ENCODE measurements at regions not wholly inside any gene's neighbourhood (a gene's known extent, or its start where the extent isn't known, plus 50 kb on each side); places are given as distances from the start of the nearest gene placed in this dataset.

DNA sequence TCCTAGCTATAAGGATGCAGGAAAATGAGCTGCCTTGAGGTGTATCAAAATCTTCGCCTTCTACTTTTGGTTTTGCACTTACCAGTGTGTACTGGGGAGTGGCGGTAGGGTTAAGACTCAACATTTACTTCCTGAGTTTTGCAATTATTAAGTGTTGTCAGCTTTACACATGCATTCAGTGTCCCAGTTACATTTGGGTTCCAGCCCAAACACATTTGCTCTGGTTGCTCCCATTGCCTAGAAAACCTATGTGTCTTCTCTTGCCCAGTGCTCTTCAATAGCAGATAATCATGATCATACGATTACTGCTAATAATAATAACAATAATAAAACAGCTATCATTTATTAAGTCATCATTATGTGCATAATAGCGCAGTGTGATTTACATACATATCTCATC, 241.5 kb upstream of the PAPPA start:
- TF ChIP-seq, protein P1, sequence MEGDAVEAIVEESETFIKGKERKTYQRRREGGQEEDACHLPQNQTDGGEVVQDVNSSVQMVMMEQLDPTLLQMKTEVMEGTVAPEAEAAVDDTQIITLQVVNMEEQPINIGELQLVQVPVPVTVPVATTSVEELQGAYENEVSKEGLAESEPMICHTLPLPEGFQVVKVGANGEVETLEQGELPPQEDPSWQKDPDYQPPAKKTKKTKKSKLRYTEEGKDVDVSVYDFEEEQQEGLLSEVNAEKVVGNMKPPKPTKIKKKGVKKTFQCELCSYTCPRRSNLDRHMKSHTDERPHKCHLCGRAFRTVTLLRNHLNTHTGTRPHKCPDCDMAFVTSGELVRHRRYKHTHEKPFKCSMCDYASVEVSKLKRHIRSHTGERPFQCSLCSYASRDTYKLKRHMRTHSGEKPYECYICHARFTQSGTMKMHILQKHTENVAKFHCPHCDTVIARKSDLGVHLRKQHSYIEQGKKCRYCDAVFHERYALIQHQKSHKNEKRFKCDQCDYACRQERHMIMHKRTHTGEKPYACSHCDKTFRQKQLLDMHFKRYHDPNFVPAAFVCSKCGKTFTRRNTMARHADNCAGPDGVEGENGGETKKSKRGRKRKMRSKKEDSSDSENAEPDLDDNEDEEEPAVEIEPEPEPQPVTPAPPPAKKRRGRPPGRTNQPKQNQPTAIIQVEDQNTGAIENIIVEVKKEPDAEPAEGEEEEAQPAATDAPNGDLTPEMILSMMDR (optimal IDR thresholded peaks at IDR 0.05 in 1 of 3, IDR thresholded peaks at IDR 0.05 in 1 of 3, conservative IDR thresholded peaks at IDR 0.05 in 1 of 3; ENCODE audit: extremely low read depth in 1 of 3, insufficient read depth in 2 of 3, low read length in 3 of 3): no peak
- no peak for TF ChIP-seq EZH2 (IDR thresholded peaks at IDR 0.05; ENCODE audit: low read length)
- Histone ChIP-seq H3K4me3 (ENCODE audit: control insufficient read depth in 2 of 3, extremely low read depth in 1 of 3, insufficient read depth in 2 of 3, low read depth in 1 of 3, low read length in 3 of 3) (no peak overlapping the region), H3K9me3 (ENCODE audit: control insufficient read depth, low read depth, low read length) (no peaks in the 10 kb centered on the region), H3K4me2 (ENCODE audit: control insufficient read depth, extremely low read depth, insufficient read depth, low read depth, low read length) (no peak overlapping the region), H3K27ac (ENCODE audit: control insufficient read depth, insufficient read depth, low read length) (no peak overlapping the region), H3K36me3 (ENCODE audit: control insufficient read depth in 2 of 2, extremely low read depth in 1 of 2, insufficient read depth in 2 of 2, low read length in 2 of 2) (no peaks in the 10 kb centered on the region), H2AFZ (ENCODE audit: control insufficient read depth, low read length) (no peak overlapping the region), H4K20me1 (ENCODE audit: control insufficient read depth, extremely low read depth, insufficient read depth, low read length) (no peaks in the 10 kb centered on the region), H3K9ac (ENCODE audit: control insufficient read depth, extremely low read depth, insufficient read depth, low read length) (no peak overlapping the region), H3K27me3 (ENCODE audit: control insufficient read depth, extremely low read depth, insufficient read depth, low read length) (no peaks in the 10 kb centered on the region), H3K79me2 (ENCODE audit: control insufficient read depth, insufficient read depth, low read length) (no peaks in the 10 kb centered on the region), H3K4me1 (ENCODE audit: control insufficient read depth, extremely low read depth, insufficient read depth, low read length) (no peaks in the 10 kb centered on the region), H3K9me1 (ENCODE audit: control insufficient read depth, extremely low read depth, insufficient read depth, low read length) (no peaks in the 10 kb centered on the region)
- FAIRE-seq (no peak), DNase-seq (ENCODE audit: low read depth, low spot score) (no peak)
- dilution Hi-C loops (cut with MboI; ENCODE audit: extremely low pct_ligation_motif_present, low sequenced_read_pairs): no loop called here

DNA sequence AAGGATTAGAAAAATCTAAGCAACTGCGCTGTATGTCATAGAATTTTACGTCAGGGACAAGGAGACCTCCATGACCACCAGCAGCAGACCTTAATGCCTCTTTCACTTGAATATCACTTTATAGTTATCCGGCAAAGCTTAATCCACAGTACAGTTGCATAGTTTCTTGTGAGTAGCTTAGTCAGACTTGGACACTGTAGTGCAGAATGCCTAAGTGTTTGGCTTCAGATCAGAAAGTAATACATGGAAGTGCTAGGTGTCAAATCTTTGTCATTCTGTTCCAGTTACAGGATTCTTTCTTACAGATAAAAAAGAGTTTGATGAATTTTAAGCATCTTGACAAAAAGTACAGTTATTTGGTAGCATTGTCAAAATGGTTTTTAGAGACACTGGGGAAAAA, 239.9 kb upstream of the PAPPA start:
- Histone ChIP-seq H3K27ac (ENCODE audit: control insufficient read depth, insufficient read depth, low read length) (no peak overlapping the region), H3K79me2 (ENCODE audit: control insufficient read depth, insufficient read depth, low read length) (no peaks in the 10 kb centered on the region), H3K9me1 (ENCODE audit: control insufficient read depth, extremely low read depth, insufficient read depth, low read length) (no peaks in the 10 kb centered on the region), H3K27me3 (ENCODE audit: control insufficient read depth, extremely low read depth, insufficient read depth, low read length) (no peaks in the 10 kb centered on the region), H3K4me2 (ENCODE audit: control insufficient read depth, extremely low read depth, insufficient read depth, low read depth, low read length) (no peak overlapping the region), H3K9ac (ENCODE audit: control insufficient read depth, extremely low read depth, insufficient read depth, low read length) (no peak overlapping the region), H3K4me3 (ENCODE audit: control insufficient read depth in 2 of 3, extremely low read depth in 1 of 3, insufficient read depth in 2 of 3, low read depth in 1 of 3, low read length in 3 of 3) (no peak overlapping the region), H3K9me3 (ENCODE audit: control insufficient read depth, low read depth, low read length) (no peaks in the 10 kb centered on the region), H3K4me1 (ENCODE audit: control insufficient read depth, extremely low read depth, insufficient read depth, low read length) (no peaks in the 10 kb centered on the region), H4K20me1 (ENCODE audit: control insufficient read depth, extremely low read depth, insufficient read depth, low read length) (no peaks in the 10 kb centered on the region), H2AFZ (ENCODE audit: control insufficient read depth, low read length) (no peak overlapping the region), H3K36me3 (ENCODE audit: control insufficient read depth in 2 of 2, extremely low read depth in 1 of 2, insufficient read depth in 2 of 2, low read length in 2 of 2) (no peaks in the 10 kb centered on the region)
- DNase-seq (ENCODE audit: low read depth, low spot score) (no peak), FAIRE-seq (peak; percentile 20)
- dilution Hi-C loops (cut with MboI; ENCODE audit: extremely low pct_ligation_motif_present, low sequenced_read_pairs): no loop called here
- TF ChIP-seq EZH2 (IDR thresholded peaks at IDR 0.05; ENCODE audit: low read length): no peak
- TF ChIP-seq, protein P1 (optimal IDR thresholded peaks at IDR 0.05 in 1 of 3, IDR thresholded peaks at IDR 0.05 in 1 of 3, conservative IDR thresholded peaks at IDR 0.05 in 1 of 3; ENCODE audit: extremely low read depth in 1 of 3, insufficient read depth in 2 of 3, low read length in 3 of 3): no peak
